Stimulated activated CD4-positive, alpha-beta T cell treated with anti-CD3 and anti-CD28 coated beads, Interleukin-4, amount 100 ng/mL, for 4 hours (primary cell): ENCODE measurements at regions not wholly inside any gene's neighbourhood (a gene's known extent, or its start where the extent isn't known, plus 50 kb on each side); places are given as distances from the start of the nearest gene placed in this dataset.
A peak's percentile ranks its signal among the peaks of the same experiment; 100 is the strongest.

Experiments
- DNase-seq, 2 experiments: peaks; one replicate each; pipeline ENCODE4 v3.0.0-alpha.2; 2020

DNA sequence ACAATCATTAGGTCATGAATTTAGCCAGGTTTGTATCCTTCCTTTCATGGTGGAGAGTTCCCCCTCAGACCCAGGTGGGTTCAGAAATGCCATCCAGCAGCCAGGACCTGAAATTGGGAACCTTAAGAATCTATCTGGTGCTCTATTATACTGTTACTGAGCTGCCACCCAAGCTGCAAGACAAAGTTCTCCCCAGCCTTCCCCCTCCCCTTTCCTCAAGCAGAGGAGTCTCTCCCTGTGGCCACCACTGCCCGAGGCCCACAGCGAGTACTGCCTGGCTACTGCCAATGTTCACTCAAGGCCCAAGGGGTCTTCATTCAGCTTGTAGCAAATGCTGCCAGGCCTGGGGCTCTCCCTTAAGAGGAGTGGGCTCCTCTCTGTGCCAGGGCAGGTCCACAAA is 133.8 kb downstream of the TMEM38B start:
- no peak for DNase-seq

DNA sequence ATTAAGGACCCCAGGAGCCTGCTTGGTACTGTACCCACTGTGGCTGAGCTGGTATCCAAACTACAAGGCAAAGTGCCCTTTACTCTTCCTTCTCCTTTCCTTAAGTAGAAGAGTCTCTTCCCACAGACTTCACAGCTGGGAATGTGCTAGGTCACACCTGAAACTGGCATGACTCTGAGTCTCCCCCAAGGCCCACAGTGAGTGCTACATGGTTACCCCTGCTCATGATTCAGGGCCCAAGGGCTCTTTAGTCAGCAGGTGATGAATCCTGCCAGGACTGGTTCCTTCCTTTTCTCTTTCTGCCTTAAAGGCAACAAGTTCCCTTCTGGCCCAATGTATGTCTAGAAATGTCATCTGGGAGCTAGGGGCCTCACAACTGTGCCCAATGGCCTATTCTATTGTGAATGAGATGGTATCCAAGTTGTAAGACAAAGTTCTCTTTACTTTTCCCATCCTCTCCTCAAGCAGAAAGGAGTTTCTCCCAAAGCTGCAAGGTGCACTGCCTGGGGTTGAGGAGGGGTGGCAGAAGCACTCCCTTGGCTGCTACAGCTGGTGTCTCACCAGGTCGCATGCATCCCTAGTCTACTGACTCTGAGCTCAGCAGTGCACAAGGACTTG is 134.4 kb downstream of the TMEM38B start:
- DNase-seq: no peak

DNA sequence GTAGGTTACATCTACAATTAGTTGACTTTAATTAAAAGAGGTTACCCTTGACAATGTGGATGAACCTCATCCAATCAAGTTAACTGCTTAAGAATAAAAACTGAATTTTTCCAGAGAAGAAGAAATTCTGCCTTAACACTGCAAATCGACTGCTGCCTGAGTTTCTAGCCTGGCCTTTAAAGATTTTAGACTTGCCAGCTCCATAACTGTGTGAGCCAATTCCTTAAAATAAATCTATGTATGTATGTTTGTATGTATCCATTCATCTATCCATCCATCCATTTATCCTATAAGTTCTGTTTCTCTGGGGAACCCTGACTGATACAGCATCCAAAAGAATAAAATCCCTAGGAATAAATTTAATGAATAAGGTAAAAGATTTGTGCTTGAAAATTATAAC is 136.1 kb downstream of the TMEM38B start:
- no peak for DNase-seq

DNA sequence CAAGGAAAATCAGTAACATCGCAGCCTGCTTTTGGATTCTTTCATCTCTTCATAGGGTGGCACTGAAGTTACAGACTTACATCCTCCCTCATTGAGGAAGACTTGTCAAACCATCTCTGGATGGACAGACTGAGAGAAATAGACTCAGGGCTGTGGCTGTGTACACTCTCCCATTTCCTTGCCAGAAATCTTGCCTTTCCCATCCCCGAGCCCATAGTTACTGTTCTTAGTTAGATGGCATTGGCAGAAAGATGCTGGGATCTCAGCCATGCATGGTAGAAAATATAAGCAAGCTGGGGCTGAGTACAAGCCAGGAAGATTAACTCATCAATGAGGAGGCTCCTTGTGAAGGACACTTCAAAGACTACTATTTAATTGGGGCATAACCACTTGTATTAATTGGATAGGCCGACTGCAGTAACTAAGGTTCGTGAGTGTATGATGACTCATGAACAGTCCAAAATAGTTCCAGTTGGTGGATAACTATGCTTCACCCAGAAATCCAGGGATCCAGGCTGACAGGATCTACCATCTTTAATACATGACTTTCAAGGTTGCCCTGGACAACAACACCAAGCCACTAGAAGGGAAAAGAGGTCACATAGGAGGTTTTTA is 137.9 kb downstream of the TMEM38B start:
- DNase-seq: no peak

DNA sequence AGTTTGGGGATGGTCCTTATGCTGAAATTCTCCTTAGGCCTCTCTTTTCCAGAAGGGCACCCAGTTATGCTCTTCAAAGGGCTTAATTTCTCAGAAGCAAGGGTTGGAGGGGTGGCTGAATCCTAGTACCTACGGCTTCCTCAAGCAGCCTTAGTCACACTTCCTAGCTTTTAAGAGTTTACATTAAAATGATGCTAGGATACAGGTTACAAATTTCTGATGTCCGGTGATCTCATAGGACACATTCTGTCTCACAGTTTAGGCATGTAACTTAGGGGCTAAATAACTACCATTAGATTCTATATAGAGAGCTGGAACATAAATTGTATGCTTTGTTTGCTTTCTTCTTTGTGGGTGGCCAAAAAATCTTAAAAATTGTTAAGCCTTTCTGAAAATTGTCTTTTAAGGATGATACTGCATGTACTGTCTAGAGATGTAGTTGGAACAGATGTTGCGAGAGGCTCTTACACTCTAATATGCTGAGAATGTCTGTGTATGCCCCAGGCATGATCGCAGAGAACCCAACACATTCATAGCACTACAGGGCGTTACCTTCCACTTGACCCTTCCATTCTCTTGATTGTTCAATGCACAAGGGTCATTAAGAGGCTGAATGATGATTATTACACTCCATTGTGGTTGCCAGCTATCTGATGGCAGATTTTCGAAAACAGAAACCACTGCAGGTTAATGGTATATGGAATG is 139.1 kb downstream of the TMEM38B start:
- no peak for DNase-seq

DNA sequence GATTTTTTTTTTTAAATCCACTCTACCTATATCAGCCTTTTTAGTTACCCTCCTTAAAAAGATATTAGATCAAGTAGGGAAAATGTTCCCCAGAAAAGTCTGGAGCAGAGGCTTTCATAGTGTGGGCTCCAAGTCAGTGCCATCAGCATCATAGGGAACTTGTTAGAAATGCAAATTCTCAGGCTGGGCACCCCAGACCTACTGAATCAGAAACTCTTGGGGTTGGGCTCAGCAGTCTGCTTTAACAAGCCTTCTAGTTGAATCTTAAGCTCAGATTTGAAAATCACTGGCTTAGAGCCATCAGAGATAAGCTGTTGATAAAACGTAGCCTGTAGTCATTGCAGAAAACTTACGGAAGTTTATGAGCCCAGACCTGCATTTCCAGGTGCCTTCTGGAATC is 140.1 kb downstream of the TMEM38B start:
- no peak for DNase-seq

DNA sequence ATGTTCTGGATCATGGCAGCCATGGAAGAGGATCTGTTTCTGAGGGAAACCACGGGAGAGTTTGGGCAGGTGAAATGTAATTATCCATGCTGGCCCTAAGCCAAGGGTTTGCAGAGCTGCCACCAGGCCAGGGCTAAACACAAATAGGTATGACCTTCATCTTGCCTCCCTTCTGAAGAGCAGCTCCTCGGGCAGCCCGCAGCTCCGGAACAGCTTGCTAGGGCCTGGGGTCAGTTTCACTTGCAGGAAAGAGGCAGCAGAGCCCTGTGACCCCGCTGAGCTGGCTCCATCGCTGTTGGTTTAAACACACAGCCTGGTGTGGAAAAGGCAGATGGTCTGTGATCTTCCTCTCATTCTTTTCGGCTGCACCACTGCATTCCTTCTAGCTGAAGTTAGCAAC is 141.4 kb downstream of the TMEM38B start:
- no peak for DNase-seq

DNA sequence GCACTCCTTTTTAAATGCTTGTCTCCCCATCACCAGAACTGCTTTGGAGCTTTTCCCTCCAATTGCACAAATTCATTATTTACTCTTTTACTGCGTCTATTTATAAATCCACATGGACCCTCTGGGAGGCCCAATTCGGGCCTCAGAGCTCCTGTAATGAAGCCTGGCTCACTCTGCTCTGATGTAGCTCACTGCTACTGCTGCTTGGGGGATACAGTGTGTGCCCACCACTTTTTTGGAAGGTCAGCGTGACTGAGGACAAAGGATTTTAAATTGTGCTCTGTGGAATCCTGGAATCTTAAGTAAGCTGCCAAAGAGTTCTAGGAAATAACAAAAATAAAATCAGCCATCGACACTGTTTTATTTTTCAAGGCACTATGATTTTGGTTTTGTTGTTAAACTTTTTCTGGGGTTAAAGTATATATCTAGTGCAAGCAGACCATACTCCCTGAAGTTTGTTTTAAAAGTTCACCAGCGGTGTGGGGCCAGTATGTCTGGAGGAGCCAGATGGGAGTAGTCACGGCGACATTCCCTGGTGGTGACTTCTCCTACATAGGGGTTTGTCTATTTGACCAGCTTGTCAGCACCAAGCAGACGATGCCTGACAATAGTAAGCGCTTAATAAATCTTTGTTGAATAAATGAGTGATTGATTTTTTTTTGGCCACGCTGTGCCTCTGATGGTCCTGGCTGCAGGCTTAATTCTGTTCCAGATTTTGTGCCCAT is 142.8 kb downstream of the TMEM38B start:
- no peak for DNase-seq

DNA sequence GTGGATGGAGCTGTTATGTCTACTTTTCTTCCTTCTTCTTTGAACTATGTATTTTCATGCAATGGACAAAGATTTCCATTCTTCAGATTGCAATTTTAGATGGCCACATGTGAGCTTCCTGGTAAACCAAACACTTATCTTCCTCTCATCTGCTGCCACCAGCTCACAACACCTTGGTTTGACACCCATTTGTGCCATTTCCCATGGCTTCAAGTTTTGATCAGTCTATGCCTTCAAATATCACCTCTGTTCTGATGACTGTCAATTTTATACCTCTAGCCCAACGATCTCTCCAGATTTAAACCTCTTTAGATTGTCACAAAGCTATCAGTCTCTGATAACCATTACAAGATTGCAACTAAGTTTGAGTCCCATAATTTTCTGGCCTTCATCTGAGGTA is 147.2 kb downstream of the TMEM38B start:
- DNase-seq: no peak

DNA sequence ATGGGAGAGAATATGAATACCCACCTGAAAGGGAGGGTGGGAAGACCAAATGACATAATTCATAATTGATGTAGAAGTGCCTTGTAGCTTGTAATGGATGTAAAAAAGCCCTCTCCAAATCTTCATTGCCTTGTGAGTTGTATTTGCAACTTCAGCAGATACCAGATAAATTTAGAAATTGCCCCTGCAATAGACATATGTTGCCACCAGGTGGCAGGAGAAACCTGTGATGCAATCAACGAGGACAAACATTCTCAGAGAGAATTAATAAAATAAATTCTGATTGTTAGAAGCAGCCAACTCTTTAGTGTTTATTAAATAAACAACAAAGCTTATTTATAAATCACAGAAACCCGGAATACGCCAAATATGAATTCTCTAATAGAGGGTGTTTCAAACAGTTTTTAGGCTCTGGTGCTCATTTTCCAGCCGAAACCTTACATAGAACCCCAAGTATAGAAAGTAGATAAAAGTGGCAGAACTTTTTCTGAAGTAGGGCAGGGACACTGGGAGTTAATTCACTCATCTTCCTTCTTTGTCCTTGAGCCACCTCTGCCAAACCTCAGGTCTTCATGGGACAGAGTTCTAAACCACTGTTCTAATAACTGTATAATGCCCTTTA is 147.8 kb downstream of the TMEM38B start:
- DNase-seq: peak in 1 of 2 experiments; percentile 2

DNA sequence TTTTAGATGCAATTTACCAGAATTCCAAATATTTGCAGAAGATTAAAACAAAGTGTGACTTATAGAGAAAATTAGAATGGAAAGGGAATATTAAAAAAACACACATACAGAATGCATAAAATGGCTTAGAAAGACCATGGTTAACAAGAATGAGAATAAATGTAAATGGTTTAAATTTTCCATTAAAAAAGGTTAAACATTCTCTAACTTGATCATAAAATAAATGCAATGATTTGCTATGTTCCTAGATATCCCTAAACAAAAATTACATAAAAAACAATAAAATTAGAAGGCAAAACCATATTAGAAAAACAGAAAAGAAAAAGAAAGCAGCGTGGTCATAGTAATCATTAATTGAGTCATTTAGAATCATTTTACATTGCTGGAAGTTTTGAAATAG is 152.5 kb downstream of the TMEM38B start:
- no peak for DNase-seq

DNA sequence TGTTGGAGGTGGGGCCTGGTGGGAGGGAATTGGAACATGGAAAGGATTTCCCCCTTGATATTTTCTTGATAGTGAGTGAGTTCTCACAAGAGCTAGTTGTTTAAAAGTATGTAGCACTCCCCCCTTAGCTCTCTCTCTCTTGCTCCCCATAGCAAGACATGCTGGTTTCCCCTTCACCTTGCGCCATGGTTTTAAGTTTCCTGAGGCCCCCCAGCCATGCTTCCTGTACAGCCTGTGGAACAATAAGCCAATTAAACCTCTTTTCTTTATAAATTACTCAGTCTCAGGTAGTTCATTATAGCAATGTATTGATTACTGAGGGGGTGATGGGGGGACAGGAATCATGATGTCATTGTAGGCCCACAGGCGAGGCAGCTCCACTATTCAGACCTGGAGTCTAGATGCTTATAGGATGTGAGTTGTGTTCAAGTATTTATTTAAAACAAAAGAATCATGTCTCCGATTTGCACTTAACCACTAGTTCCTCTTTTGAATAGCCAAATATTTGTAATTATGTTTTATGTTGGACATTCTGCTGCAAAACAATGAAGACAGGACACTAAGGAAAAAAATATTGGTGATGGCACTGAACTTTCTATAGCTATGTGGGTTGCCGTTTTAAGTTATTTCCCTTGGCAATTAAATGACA is 156.6 kb downstream of the TMEM38B start:
- DNase-seq: no peak

DNA sequence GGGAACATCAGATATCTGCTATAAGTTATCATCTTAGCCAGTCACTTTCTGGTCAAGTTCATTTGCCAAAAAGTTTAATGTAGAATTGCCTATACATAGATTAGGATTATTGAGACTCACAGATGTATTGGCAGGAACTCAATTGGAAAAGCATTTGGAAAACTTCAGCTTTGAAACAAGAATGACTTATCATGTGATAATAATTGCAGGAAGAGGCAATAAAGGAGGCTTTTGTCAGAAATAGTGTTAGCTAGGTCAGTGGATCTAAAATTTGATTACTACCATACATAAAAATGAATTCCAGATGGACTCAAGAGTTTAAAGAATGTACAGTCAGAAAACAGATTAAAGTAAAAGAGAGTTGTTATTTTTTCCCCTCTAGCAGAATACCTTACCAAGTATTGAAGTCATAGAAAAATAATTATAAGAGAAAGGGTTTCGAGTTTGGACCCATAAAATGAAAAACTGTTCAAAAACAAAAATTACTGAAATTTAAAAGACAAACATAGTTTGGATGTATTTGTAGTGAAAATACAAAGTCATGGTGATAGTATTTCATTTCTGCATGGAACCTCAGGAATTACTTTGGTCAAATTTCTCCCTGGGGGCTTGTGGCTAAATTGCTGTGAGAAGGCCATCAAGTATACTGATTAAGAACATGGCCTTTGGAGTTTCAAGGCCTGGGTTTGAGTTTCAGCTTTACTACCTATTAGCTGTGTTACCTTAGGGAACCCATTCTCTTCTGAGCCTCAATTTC is 159.9 kb downstream of the TMEM38B start:
- DNase-seq: no peak

DNA sequence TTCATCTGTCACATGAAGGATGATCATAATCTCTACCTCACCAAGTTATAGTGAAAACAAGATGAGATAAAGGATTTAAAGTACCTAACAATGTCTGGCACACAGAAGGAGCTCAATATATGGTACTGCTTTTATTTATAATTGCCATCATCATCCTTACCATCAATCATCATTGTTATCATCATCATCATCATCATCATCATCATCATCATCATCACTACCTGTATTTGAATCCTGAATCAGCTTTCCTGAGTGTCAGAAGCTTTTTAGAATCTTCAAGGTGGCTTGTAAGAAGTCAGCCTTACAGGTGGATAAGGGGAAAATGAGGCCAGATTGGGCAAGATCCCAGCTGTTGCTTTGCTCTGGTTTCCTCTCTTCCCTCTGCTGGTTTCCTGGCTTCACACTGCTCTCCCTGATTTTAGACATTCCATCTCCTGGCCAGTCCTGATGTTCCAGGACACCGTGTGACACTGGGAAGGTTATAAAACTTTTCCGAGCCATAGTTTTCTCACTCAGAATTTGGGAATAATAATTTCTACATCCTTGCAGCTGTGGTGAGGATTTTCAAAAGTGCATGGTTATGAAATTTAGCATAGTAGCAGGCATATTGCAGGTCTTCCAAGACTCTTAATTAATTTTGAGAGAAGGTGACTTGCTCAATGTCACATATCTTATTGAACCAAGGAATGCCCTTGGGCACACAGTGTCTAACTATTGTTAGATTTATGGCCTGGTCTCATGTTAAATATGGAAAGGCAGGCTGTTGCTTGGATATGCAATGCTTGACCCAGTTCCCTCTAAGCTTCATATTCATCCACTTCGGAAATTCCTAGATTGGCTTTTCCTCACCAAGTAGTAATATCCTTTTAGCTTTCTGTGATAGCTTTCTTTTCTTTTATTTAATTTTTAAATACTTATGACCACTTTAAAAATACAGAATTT is 160.7 kb downstream of the TMEM38B start:
- DNase-seq: no peak

DNA sequence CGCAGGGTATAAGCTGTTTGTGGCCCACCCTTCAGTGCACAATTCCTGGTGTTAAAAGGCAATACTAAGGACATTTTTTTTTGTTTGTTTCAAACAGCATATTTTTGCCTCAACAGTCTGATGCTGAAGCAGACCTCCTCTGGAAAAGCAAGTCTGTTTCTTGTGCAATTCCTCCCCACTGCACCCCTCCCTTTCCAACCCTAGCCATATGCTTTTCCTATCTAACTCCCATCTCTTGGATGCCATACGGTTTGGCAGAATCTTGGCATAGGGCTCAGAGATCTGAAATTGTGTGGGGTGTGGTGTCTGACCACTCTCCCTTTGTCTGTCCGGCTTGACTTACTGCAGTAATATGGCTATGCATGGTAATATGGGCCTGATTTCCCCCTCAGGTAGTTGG is 161.6 kb downstream of the TMEM38B start:
- no peak for DNase-seq

DNA sequence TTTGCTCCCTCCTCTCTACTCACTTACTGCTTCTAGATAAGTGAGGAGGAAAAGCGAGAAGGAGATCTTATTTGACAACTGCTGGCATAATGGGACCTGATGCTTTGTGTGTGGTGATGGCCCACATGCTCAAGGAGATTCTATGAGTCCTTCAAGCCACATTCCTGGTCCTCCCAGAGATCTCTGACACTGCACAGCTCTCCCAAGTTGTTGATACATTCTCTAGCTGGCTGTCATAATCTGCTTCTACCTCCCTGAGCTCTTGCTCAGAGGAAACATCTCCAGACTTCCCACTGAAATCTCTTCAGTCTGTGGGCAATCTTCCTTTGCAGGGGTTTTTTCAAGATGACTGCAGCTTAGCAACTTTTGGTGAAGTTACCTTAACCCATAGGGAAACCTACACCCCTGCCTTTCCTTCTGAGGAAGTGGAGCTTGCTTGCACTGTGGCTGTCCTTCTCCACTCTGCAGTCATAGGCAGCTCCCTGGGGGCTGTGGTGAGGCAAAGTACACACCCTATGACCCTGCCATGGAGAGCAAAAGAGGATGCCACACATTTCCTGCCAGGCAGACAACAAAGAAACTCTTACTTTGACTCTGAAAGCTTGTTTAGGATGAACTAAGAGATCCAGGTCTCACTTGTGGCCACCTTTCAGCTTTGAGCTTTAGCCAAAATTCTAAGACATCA is 163.8 kb downstream of the TMEM38B start:
- DNase-seq: no peak

DNA sequence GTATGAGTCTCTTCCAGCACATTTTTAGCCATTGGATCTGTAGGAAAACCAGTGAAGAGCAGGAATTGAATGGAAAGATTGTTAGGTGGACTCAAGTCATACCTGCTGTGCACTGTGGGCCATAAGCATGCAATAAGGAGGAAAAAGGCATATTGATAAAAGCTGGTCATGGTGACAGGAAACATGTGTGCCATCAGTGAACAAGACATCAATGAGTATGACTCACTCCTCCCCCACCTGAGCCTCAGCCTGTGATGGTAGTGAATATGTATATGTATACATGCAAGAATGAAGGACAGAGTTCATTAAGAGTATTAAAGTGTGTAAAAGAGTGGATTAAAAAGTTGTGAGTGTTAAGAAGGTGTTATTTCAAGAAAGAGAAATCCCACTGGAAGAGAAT is 164.5 kb downstream of the TMEM38B start:
- peak; percentile 1 to 38 for DNase-seq

DNA sequence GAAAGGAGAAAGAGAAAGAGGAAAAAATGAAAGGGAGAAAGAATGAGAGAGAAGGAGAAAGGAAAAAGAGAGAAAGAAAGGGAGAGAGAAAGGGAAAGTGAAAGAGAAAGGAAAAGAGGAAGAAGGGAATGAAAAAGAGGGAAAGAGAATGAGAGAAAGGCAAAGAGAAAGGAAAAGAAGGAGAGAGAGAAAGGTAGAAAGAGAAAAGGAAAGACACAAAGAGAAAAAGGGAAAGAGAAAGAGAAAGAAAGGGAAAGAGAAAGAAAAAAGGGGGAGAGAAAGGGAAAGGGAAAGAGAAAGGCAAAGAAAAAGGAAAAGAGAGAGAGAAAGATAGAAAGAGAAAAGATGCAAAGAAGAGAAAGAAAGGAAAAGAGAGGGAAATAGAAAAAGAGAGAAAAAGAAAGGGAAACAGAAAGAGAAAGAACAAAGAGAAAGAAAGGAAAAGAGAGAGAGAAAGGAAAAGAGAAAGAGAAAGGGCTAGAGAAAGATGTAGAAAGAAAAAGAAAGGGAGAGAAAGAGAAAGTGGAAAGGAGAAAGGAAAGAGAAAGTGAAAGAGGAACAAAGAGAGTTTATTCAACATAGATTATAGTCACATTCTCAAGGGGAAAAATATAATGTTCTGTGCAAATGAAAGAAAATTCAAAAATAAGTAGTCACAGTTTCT is 165.2 kb downstream of the TMEM38B start:
- no peak for DNase-seq

DNA sequence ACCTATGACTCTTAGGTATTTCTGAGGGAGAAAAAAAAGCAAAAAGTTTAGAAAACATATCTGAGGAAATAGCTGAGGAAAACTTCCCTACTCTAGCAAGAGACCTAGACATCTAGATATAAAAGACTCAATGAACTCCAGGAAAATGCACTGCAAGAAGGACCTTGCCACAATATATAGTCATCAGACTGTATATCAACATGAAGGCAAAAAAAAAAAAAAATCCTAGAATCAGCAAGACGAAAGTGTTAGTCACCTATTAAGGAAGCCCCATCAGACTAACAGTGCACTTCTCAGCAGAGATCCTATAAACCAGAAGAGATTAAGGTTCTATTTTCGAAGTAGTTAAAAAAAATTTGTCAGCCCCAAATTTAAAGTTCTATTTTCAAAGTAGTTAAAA is 166.2 kb downstream of the TMEM38B start:
- DNase-seq: no peak

DNA sequence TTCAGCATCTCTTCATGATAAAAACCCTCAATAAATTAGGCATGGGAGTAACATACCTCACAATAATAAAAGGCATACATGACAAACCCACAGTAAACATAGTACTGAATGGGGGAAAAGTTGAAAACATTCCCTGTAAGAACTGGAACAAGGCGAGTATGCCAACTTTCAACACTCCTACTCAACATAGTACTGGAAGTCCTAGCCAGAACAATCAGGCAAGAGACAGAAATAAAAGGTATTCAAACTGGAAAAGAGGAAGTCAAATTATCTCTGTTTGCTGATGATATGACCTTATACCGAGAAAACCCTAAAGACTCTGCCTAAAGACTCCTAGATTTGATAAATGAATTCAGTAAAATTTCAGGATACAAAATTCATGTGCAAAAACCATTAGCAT is 167.6 kb downstream of the TMEM38B start:
- DNase-seq: no peak
